HG03135 (cell line): ENCODE measurements at regions not wholly inside any gene's neighbourhood (a gene's known extent, or its start where the extent isn't known, plus 50 kb on each side); places are given as distances from the start of the nearest gene placed in this dataset.
"Not testable (repeated sequence)": the region's sequence is repeated elsewhere in the genome, so short reads cannot be mapped to it uniquely, and the experiment has no call there.

Experiments used
- ATAC-seq: cut with Tn5 transposase; IDR thresholded peaks from one replicate; pipeline ENCODE4 v1.9.1; 2021; ENCODE audit warnings: mild to moderate bottlenecking, moderate library complexity; ENCODE audit not compliant: unreplicated experiment

- no peak for ATAC-seq
Measured at GRCh38 chr12:75710361-75711069, 199.1 kb upstream of the KRR1 start.

DNA sequence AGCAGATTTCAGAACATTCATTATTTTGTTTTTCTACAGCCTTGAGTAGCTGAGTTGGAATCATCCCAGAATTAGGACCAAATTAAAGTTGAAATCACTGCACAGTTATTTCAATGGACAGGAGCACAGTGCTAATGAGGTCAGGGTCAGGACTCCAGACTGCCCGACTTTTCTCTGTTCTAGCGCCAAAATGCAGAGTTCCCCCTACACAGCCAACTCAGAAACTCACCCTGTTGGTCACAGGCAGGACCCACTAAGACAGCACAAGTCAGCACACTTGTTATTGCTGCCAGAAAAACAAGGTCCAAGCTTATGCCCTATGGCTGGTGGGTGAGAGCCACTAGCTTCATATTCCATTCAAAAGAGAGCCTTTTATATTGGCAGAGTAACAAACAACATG, 198.1 kb upstream of the KRR1 start:
- no peak for ATAC-seq

- no peak for ATAC-seq
Measured at GRCh38 chr12:75708802-75709201, 197.4 kb upstream of the KRR1 start.

- no peak for ATAC-seq
Measured at GRCh38 chr12:75707983-75708382, 196.6 kb upstream of the KRR1 start.

DNA sequence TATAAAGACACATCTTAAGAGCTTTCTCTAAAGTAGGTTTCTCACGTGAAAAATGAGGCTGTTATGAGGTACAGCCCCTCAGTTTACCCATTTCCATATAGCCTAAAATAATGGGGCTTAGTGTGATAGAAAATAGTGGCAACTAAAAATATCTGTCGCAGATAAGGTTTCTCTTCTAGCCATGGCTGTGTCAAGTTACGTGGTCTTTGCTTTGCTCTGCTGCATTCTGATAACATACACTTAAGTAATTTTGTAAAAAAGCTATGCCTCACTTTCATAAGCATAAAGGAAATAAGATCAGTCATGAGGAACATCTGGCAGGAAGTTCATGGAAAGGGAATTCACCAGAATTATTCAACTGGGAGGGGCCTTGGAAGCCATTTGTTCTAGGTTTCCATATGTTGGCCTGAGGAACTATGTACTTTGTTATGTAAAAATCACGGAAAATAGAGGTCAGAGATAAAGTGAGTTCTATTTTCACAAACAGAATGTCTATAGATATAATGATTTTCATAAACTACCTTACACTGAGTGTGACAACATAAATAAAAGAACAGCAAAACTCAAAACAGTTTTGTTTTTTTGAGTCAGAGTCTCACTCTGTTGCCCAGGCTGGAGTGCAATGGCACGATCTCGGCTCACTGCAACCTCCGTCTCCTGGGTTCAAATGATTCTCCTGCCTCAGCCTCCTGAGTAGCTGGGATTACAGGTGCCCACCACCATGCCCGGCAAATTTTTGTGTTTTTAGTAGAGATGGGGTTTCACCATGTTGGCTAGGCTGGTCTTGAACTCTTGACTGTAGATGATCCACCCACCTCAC, 195.6 kb upstream of the KRR1 start:
- ATAC-seq = no peak

GRCh38 chr12:75705749-75706711, 194.6 kb upstream of the KRR1 start:
- no peak for ATAC-seq

DNA sequence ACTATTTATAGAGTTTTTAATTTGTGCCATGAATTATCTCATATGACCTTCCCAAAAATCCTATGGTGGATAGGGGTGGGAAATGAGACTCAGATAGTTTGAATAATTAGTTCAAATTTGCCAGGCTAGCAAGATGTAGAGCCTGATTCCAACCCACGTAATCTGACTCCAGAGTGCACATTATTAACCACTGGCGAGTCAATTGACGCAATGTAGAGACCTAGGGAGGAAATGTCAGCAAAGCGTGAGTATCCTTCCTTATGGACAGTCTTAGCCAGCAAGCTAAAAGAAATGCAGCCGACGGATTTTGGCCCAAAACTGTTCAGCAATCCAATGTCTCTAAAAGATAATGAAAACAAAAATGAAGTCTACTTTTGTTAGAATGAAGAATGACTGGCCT, 193.3 kb upstream of the KRR1 start:
- ATAC-seq = no peak

DNA sequence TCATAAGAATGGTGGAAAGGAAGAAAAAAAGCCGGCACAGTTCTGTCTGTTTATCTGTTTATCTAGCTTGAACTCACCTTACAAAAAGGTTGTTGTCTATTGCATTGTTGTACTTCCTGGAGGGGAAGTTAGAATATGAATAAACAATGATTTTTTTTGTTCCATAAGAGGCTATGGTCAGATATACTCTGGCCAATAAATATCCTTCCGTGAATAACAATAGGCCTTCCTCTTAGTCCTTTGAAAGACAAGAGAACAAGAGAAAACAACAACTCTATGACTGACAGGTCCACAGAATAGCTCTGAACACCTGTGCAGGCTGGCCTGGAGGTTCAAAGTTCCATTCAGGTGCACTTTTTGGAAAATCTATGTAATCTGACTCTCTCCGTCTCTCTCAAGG, 192.8 kb upstream of the KRR1 start:
- ATAC-seq = no peak

DNA sequence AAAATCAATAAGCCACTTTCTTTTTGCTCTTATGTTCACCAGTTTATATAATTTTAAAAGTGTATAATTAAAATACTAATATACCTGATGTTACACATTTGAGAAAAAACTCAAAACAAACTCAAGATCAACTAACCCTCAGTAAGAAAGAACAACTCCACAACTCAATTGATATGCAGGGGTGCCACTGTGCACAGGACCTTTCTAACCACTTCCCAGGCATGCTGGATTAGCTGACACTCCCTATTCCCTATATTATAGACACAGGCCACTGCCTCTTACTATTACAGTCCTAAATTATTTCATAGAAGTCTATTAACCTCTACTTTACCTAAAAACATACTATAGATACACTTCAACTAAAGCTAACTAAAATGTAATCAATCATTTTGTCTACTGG, 191.7 kb upstream of the KRR1 start:
- no peak for ATAC-seq

DNA sequence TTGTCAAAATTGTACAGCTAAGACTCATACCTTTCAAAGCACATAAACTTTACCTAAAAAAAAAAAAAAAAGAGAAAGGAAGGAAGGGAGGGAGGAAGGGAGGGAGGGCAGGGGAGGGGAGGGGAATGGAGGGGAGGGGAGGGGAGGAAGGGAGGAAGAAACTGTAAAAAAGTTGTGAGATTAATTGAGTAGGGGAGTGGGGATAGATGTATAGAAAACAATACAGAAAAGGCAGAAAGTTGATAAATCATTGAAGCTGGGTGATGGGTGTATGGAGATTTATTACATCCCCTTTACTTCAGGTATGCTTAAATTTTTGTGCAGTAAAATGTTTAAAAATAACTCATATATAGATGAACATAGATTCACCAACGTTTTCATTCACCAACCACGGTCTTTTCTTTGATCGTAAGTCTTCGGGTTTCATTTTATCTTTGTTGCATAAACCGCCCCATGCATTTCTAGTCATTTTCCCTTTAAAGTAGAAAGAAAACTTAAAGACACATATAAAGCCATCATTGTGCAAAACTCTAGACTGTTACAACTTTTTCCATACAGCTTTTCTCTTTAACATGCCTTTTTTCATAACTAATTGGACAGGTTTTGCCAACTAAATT, 191.2 kb upstream of the KRR1 start:
- no peak for ATAC-seq

DNA sequence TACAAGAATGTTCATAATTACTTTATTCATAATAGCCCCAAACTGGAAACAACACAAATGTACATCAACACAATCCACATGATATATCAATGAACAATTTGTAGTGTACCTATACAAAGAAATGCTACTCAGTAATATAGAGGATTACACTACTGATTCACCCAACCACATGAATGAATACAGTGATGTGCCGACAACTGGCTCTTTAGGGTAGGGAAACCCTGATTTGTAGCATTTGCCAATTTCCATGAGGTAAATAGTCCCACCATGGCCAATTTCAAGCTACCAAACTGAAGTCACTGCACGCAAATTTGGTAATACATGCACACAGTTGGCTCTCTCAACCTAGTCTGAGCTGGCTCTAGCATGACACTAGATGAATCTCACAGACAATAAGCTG, 190.4 kb upstream of the KRR1 start:
- ATAC-seq = no peak

DNA sequence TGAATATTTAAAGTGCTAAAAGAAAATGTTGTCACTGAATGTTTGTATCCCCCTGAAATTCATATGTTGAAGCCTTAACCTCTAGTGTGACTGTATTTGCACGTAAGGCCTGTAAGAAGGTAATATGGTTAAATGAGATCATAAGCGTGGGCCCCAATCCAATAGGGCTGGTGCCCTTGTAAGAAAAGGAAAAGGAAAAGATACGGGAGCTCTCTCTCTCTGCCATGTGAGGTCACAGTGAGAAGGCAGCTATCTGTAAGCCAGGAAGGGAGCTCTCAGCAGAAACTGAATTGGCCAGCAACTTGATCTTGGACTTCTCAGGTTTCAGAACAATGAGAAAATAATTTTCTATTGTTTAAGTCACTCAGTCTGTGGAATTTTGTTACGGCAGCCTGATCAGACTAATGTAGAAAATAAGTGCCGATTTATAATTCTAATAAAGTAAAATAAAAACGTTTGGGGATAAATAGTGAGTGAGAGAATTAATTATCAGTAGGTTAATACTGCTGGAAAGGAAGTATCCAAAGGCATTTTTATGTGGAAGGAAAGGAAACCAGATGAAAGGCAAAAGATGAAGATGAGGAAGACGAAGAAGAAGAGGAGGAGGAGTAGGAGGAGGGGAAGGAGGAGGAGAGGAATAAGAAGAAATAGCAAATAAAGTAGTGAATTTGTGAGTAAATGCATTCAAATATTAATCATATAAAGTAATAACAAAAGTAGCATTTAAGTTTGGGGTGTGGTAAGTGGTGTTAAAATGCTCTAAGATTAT, 188.5 kb upstream of the KRR1 start:
- no peak for ATAC-seq

DNA sequence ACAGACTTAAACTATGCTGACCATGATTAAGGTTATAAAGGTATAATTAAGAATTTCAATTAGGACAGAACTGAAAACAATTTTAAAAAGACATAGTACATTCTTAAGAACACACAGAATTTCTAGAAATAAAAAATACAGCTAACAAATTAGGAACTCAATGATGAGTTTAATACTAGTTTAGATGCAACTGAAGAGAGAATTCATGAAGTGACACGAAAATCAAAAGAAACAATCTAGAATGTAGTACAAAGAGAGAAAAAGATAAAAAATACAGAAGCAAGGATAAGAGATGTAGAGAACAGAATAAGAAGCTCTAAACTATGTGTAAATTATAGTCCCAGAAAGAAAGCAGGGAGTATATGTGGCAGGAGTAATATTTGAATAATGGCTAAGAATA, 187.8 kb upstream of the KRR1 start:
- ATAC-seq = no peak

GRCh38 chr12:75698052-75698451, 186.6 kb upstream of the KRR1 start:
- ATAC-seq = no peak

DNA sequence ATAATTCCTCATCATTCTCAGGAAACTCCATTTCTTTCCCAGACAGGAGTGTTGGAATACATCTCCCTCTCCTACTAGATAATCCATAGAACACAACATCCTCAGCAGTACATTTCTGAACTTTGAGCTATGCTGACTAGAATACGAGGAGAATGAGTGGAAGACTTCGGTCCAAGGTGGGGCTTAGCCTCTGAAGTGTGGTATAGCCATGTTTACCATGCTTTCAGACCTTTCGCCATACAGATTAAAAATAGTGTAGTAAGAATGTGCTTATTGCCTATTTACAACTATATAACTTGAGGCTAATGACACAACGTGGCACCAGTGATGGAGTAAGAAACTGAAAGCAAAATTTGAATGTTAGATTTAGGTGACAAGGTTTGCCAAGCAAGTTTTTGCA, 184.5 kb upstream of the KRR1 start:
- no peak for ATAC-seq

DNA sequence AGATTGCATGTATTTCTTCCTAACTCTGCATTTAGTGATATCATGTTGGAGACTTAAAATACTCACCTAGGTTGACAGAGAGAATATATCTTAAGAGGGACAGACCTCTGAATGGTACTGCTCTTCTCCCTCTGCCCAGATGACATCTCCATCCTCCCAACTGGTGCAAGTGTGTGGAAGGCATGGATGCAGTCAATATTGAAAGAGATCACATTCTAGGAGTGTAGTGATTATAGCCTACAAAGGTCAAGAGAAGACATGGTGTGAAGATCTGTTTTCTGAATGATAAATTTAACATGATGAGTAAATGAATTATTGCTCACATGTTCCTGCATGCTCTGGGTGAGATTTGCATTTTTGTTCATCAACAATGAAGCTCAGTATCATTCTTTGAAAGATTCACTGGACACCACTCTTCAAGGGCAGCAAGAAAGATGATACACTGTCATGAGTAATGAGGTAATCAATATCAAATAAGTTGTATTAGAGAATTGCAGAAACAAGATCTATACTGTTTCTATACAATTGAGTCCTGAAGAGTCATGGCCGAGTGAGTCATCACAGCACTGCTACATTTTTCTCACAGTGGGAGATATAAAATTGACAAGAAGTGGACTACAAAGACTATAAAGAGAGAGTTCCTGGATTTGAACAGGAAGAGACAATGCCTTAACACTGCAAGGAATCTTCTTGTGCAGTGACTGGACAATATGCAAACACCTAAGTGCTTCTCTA, 183.3 kb upstream of the KRR1 start:
- ATAC-seq = no peak

DNA sequence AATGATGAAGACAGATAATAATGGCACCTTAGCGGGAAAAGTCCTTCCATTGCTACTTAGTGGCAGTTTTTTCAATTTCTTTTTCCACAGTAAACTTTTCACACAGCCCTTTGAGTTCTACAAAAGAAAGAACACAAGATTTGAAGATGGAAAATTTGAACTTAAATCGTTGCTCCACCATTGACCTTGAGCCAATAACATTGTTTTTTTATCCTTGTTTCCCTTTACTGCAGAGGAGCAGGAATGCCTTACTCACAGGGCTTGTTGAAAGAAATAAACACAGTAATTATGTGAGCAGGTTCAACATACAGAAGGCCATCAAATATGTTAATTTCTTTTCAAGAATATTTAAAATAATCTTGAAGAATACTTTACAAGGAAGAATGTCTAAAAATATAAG, 181.5 kb upstream of the KRR1 start:
- ATAC-seq = no peak

DNA sequence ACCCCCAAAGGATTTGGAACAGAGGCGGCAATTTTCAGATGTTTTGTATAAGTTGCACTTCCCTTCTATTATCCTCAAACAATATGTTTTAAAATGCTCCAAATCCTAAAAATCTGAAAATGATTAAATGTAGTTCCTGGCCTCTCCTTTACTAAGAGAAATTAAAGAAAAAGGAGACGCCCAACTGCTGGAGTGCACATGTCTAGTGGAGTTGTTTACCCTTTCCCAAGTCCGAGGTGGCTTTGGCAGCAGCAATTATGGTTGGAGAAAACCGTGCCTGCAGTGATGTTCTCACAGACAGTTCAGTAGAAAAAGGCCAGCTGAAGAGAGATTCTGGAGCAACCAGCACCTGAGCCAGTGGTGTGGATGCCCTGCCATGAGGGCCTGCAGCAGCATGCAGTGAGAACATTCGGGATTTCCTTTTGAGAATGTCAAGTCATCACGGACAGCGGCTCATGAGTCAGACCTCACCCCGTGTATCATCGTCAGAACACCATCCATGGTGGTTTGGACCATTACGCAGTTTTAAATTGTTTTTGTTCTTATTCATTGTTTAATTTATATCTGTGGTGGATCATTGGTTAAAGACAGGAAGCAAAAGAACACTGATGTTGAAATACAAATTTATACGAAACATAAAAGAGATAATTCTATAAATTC, 179.0 kb upstream of the KRR1 start:
- ATAC-seq = no peak

GRCh38 chr12:75686233-75686632, 174.8 kb upstream of the KRR1 start:
- ATAC-seq = not testable (repeated sequence)
